ENCODE measurements at regions not wholly inside any gene's neighbourhood (a gene's known extent, or its start where the extent isn't known, plus 50 kb on each side); places are given as distances from the start of the nearest gene placed in this dataset.

GRCh38 chr2:204051984-204052556, 115.5 kb downstream of the ICOS start:
- no peak overlapping the region for H3K9ac ChIP-seq (ENCODE audit: low read length)
- no peaks in the 10 kb centered on the region for H3F3A ChIP-seq (ENCODE audit: insufficient read depth)

GRCh38 chr2:204059016-204059415, 122.5 kb downstream of the ICOS start:
- no peaks in the 10 kb centered on the region for H3F3A ChIP-seq (ENCODE audit: insufficient read depth)
- H3K36me3 ChIP-seq (ENCODE audit: low read length): no peaks in the 10 kb centered on the region
- TF ChIP-seq CTCF (IDR thresholded peaks at IDR 0.05; ENCODE audit: insufficient read depth, low read length, poor library complexity, severe bottlenecking): no peak
- no peak for TF ChIP-seq EZH2phosphoT487 (conservative IDR thresholded peaks at IDR 0.05; ENCODE audit: low read length)
- no peaks in the 10 kb centered on the region for H4K20me1 ChIP-seq (ENCODE audit: low read depth, low read length)
- H3K27me3 ChIP-seq (ENCODE audit: low read length): no peaks in the 10 kb centered on the region
- no peaks in the 10 kb centered on the region for H3K79me2 ChIP-seq (ENCODE audit: insufficient read depth, low read length)
- no peaks in the 10 kb centered on the region for H3K9me2 ChIP-seq (replicated peaks; ENCODE audit: insufficient read depth, low read length)
- H3K9ac ChIP-seq (ENCODE audit: low read length): no peak overlapping the region
- H3K4me3 ChIP-seq (ENCODE audit: insufficient read depth, low read length, poor library complexity, severe bottlenecking): no peak overlapping the region
- no peak overlapping the region for H3K4me2 ChIP-seq (ENCODE audit: low read depth, low read length, poor library complexity, severe bottlenecking)
- H3K9me3 ChIP-seq (ENCODE audit: insufficient read depth, low read length): no peaks in the 10 kb centered on the region
- H2AFZ ChIP-seq (ENCODE audit: low read depth, low read length, severe bottlenecking): no peak overlapping the region
- no peak overlapping the region for H3K27ac ChIP-seq (ENCODE audit: low read depth, low read length)

More at GRCh38 chr2:204051984-204052556, 115.5 kb downstream of the ICOS start:
- no peak overlapping the region for H2AFZ ChIP-seq (ENCODE audit: low read depth, low read length, severe bottlenecking)
- TF ChIP-seq CTCF (IDR thresholded peaks at IDR 0.05; ENCODE audit: insufficient read depth, low read length, poor library complexity, severe bottlenecking) (no peak), EZH2phosphoT487 (conservative IDR thresholded peaks at IDR 0.05; ENCODE audit: low read length) (no peak)
- H3K9me2 ChIP-seq (replicated peaks; ENCODE audit: insufficient read depth, low read length): no peaks in the 10 kb centered on the region
- H3K79me2 ChIP-seq (ENCODE audit: insufficient read depth, low read length): no peaks in the 10 kb centered on the region
- no peak overlapping the region for H3K4me2 ChIP-seq (ENCODE audit: low read depth, low read length, poor library complexity, severe bottlenecking)
- no peaks in the 10 kb centered on the region for H3K9me3 ChIP-seq (ENCODE audit: insufficient read depth, low read length)
- H3K27ac ChIP-seq (ENCODE audit: low read depth, low read length): no peak overlapping the region
- H4K20me1 ChIP-seq (ENCODE audit: low read depth, low read length): no peaks in the 10 kb centered on the region
- H3K36me3 ChIP-seq (ENCODE audit: low read length): no peaks in the 10 kb centered on the region
- no peaks in the 10 kb centered on the region for H3K27me3 ChIP-seq (ENCODE audit: low read length)
- no peak overlapping the region for H3K4me3 ChIP-seq (ENCODE audit: insufficient read depth, low read length, poor library complexity, severe bottlenecking)

DNA sequence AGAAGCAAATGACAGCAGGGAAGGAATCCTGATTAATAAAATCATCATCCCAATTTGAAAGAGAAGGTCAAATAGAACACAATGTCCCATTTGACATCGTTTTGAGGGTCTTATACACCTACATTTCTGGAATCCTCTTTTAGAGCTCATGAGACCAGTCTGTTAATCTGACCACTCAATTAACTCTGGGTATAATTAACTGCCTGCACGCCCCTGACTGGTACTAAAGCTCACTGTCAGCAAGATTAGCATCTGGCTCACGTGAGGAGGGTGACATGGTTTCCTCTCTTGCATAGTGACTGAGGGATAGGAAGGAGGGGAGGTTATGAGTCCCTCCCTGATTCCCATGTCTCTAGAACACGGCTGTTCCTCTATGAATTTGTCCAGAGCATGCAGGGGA, 124.3 kb downstream of the ICOS start:
- Histone ChIP-seq H3K9ac (ENCODE audit: low read length) (no peak overlapping the region), H3K4me2 (ENCODE audit: low read depth, low read length, poor library complexity, severe bottlenecking) (no peak overlapping the region), H3K27ac (ENCODE audit: low read depth, low read length) (no peak overlapping the region), H3K4me3 (ENCODE audit: insufficient read depth, low read length, poor library complexity, severe bottlenecking) (no peak overlapping the region), H3K79me2 (ENCODE audit: insufficient read depth, low read length) (no peaks in the 10 kb centered on the region), H3F3A (ENCODE audit: insufficient read depth) (no peaks in the 10 kb centered on the region), H2AFZ (ENCODE audit: low read depth, low read length, severe bottlenecking) (no peak overlapping the region), H3K9me2 (replicated peaks; ENCODE audit: insufficient read depth, low read length) (no peaks in the 10 kb centered on the region), H4K20me1 (ENCODE audit: low read depth, low read length) (no peaks in the 10 kb centered on the region), H3K36me3 (ENCODE audit: low read length) (no peaks in the 10 kb centered on the region), H3K27me3 (ENCODE audit: low read length) (no peaks in the 10 kb centered on the region), H3K9me3 (ENCODE audit: insufficient read depth, low read length) (no peaks in the 10 kb centered on the region)
- TF ChIP-seq CTCF (IDR thresholded peaks at IDR 0.05; ENCODE audit: insufficient read depth, low read length, poor library complexity, severe bottlenecking): no peak
- TF ChIP-seq EZH2phosphoT487 (conservative IDR thresholded peaks at IDR 0.05; ENCODE audit: low read length): no peak
